ENCODE measurements at regions not wholly inside any gene's neighbourhood (a gene's known extent, or its start where the extent isn't known, plus 50 kb on each side); places are given as distances from the start of the nearest gene placed in this dataset.

DNA sequence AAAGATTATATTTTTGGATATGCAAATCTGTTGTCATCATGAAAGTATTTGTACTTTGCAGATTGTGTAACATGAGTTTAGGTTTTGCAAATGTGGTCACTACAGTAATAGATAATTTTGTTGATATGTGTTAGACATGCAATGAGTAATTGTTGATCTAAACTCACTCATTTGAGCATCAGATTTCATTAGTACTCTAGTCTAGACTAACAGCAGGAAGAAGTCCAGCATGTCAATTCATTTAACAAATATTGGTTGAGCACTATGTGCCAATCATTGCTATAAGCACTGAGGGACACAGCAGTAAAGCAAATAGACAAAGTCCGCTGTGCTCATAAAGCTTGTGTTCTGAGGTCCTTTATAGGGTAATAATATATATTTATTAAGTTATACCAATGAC, 350.0 kb downstream of the USP25 start:
- TF ChIP-seq, protein P1, sequence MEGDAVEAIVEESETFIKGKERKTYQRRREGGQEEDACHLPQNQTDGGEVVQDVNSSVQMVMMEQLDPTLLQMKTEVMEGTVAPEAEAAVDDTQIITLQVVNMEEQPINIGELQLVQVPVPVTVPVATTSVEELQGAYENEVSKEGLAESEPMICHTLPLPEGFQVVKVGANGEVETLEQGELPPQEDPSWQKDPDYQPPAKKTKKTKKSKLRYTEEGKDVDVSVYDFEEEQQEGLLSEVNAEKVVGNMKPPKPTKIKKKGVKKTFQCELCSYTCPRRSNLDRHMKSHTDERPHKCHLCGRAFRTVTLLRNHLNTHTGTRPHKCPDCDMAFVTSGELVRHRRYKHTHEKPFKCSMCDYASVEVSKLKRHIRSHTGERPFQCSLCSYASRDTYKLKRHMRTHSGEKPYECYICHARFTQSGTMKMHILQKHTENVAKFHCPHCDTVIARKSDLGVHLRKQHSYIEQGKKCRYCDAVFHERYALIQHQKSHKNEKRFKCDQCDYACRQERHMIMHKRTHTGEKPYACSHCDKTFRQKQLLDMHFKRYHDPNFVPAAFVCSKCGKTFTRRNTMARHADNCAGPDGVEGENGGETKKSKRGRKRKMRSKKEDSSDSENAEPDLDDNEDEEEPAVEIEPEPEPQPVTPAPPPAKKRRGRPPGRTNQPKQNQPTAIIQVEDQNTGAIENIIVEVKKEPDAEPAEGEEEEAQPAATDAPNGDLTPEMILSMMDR (IDR thresholded peaks at IDR 0.05): no peak
- H3K36me3 Mint-ChIP-seq (ENCODE audit: low read depth): no peaks in the 10 kb centered on the region
- H3K27me3 Mint-ChIP-seq (ENCODE audit: low read depth): no peaks in the 10 kb centered on the region

DNA sequence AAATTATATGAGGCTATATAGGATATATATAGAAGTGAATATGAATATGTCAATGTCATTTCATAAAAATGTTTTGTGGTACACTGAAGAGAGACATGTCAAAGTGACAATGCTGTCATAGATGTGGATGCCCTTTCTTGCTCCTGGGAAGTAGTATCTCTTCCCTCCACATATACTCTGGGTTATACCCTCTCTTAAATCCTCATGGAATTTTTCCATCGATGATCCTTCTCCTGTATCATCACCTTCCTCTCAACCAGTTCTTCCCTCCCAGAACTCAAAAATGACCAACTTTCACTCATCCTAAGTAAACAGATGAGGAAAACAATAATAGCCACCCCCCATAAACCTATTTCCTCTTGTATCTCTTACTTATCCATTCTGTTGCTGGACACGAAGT, 351.5 kb downstream of the USP25 start:
- Mint-ChIP-seq H3K9me3 (ENCODE audit: low read depth) (no peaks in the 10 kb centered on the region), H3K4me3 (ENCODE audit: unreplicated experiment) (no peak overlapping the region), H3K27ac (ENCODE audit: unreplicated experiment) (no peak overlapping the region), H3K4me1 (ENCODE audit: low read depth) (peaks cover 24% of the 10 kb centered on the region), H3K36me3 (ENCODE audit: low read depth) (no peaks in the 10 kb centered on the region), H3K27me3 (ENCODE audit: low read depth) (no peaks in the 10 kb centered on the region)
- no peak for DNase-seq (ENCODE audit: low spot score)
- TF ChIP-seq, protein P1 (IDR thresholded peaks at IDR 0.05): no peak

More for the DNA sequence above, 350.0 kb downstream of the USP25 start:
- H3K4me3 Mint-ChIP-seq (ENCODE audit: unreplicated experiment): no peak overlapping the region
- H3K4me1 Mint-ChIP-seq (ENCODE audit: low read depth): peaks cover 9% of the 10 kb centered on the region
- no peaks in the 10 kb centered on the region for H3K9me3 Mint-ChIP-seq (ENCODE audit: low read depth)
- no peak overlapping the region for H3K27ac Mint-ChIP-seq (ENCODE audit: unreplicated experiment)
- no peak for DNase-seq (ENCODE audit: low spot score)

DNA sequence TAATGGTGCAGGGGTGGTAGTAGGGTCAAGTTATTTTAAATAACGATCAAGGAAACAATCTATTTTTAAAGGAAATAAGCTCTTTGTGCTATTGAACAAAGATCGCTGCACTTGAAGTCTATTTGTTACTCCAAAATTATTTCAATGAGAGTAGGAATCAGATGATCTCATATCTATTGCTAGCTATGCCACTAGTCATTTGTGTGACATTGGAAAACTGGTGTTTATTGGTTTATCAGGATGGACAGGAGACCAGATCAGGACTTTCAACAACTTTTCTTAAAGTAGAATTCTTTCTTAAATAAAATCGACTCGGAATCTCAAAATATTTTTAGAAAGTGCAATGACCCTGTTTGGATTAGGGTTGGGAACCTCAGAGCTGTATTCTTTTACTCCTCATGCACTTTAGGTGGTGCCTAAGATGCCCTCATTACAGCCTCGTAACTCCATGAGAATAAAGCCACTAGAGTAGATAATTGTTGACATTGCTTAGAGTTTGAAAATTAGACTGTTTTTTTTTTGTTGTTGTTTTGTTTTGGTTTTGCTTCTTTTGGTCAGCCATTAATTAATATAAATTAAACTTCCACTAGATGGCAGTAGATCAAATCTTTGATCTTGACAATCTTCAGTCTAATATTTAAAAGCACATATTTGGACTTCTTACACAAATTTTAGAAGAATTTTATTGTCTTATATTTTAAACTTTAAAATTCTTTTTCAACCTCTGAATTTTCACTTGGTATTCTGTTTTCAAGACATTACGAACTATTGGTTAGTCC, 352.4 kb downstream of the USP25 start:
- H3K4me3 Mint-ChIP-seq (ENCODE audit: unreplicated experiment): no peak overlapping the region
- H3K9me3 Mint-ChIP-seq (ENCODE audit: low read depth): no peaks in the 10 kb centered on the region
- H3K27me3 Mint-ChIP-seq (ENCODE audit: low read depth): no peaks in the 10 kb centered on the region
- peaks cover 24% of the 10 kb centered on the region for H3K4me1 Mint-ChIP-seq (ENCODE audit: low read depth)
- no peaks in the 10 kb centered on the region for H3K36me3 Mint-ChIP-seq (ENCODE audit: low read depth)
- TF ChIP-seq, protein P1 (IDR thresholded peaks at IDR 0.05): peak; percentile 88
- no peak overlapping the region for H3K27ac Mint-ChIP-seq (ENCODE audit: unreplicated experiment)
- no peak for DNase-seq (ENCODE audit: low spot score)

DNA sequence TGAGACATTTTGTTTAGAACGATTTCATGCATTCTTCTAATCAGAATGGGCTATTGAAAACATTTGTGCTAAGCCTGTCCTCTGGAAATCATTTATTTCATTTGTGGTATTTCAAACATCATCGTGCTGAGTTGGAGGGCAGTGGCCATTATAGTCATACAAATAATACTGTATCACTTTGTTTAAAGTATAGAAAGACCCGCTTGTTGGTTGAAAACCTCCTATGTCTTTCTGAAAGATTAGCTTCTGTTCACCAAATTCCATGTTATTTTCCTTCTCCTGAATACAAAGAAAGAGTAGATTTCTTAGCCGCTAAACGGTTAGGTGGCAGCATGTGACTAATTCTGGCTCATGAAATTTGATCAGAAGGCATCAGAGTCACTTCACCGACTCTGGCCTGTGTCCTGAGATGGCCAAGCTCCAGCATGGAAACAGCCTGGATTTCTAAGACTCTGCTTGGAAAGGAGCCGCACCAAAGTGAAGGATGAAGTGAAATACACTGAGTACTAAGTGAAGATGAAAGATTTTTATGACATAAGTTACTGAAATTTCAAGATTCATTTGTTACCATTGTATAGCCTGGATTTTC, 355.1 kb downstream of the USP25 start:
- no peaks in the 10 kb centered on the region for H3K36me3 Mint-ChIP-seq (ENCODE audit: low read depth)
- no peak overlapping the region for H3K4me3 Mint-ChIP-seq (ENCODE audit: unreplicated experiment)
- no peak for DNase-seq (ENCODE audit: low spot score)
- H3K4me1 Mint-ChIP-seq (ENCODE audit: low read depth): peaks cover 22% of the 10 kb centered on the region
- H3K27me3 Mint-ChIP-seq (ENCODE audit: low read depth): no peaks in the 10 kb centered on the region
- H3K9me3 Mint-ChIP-seq (ENCODE audit: low read depth): no peaks in the 10 kb centered on the region
- TF ChIP-seq, protein P1 (IDR thresholded peaks at IDR 0.05): peak; percentile 22
- H3K27ac Mint-ChIP-seq (ENCODE audit: unreplicated experiment): peak overlapping the region; percentile 80

DNA sequence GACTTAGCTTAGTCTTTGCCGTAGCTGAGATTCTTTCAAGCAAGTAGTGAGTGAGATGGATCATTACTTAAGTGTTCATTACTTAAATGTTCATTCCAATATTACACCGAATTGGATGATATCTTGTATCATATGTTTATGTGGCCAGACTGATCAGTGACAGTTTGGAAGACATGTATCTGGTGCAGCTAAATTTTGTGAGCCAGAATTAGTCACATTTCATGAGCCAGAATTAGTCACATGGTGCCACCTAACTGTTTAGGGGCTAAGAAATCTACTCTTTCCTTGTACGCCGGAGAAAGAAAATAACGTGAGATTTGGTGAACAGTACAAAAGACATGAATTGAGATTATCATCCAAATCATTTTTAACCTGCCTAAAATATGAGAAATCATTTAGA, 355.6 kb downstream of the USP25 start:
- TF ChIP-seq, protein P1 (IDR thresholded peaks at IDR 0.05): no peak
- peaks cover 21% of the 10 kb centered on the region for H3K4me1 Mint-ChIP-seq (ENCODE audit: low read depth)
- no peak overlapping the region for H3K27ac Mint-ChIP-seq (ENCODE audit: unreplicated experiment)
- no peaks in the 10 kb centered on the region for H3K36me3 Mint-ChIP-seq (ENCODE audit: low read depth)
- no peak overlapping the region for H3K4me3 Mint-ChIP-seq (ENCODE audit: unreplicated experiment)
- no peaks in the 10 kb centered on the region for H3K27me3 Mint-ChIP-seq (ENCODE audit: low read depth)
- H3K9me3 Mint-ChIP-seq (ENCODE audit: low read depth): no peaks in the 10 kb centered on the region
- DNase-seq (ENCODE audit: low spot score): no peak

Data from chondrocyte (in vitro differentiated cells).